Panc1 (cell line): ENCODE measurements at regions not wholly inside any gene's neighbourhood (a gene's known extent, or its start where the extent isn't known, plus 50 kb on each side); places are given as distances from the start of the nearest gene placed in this dataset.

Experiments used
- POLR2AphosphoS5 ChIP-seq: IDR thresholded peaks from 2 replicates; pipeline ENCODE4 v1.6.1; 2012; ENCODE audit warnings: mild to moderate bottlenecking, low read depth, low read length, moderate library complexity
- SIN3A ChIP-seq: IDR thresholded peaks from 2 replicates; pipeline ENCODE4 v1.6.1; 2012; ENCODE audit warnings: low read depth, mild to moderate bottlenecking, low read length, moderate library complexity, borderline replicate concordance; ENCODE audit not compliant: insufficient read depth
- TCF7L2 ChIP-seq: IDR thresholded peaks from 2 replicates; pipeline ENCODE4 v1.6.1; 2011; ENCODE audit warnings: mild to moderate bottlenecking, low read depth, low read length, inconsistent platforms
- TF ChIP-seq, protein P1 (sequence below): fragments of 450-650 bp; IDR thresholded peaks from 2 replicates; pipeline ENCODE4 v1.5.1; 2017; ENCODE audit warnings: mild to moderate bottlenecking
- TF ChIP-seq, protein P2 (sequence below), 2 experiments: IDR thresholded peaks; 2 replicates each; pipeline ENCODE4 v1.6.1; 2011 to 2012; ENCODE audit warnings: low read depth in 2 of 2, control low read depth in 1 of 2, low read length in 1 of 2, mild to moderate bottlenecking in 1 of 2, moderate library complexity in 1 of 2; ENCODE audit not compliant: insufficient read depth in 1 of 2

DNA sequence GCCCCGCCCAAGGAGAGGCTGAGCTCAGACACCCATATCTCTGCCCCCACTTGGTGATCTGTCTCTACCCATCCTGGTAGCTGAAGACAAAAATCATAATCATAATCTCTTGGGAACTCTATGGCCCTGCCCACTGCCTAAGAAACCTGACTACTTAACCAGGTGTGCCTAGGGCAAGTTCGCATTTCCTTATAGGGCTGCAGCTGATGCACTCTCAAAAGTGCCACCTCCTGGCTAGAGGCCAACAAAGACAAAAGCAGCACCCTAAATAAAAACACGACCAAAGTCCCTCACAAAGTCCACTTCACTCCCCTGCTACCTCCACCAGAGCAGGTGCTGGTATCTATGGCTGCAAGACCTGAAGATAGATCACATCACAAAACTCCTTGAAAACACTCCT, 250.4 kb upstream of the SLITRK3 start:
- no peak for TF ChIP-seq POLR2AphosphoS5
- TF ChIP-seq, protein P1, sequence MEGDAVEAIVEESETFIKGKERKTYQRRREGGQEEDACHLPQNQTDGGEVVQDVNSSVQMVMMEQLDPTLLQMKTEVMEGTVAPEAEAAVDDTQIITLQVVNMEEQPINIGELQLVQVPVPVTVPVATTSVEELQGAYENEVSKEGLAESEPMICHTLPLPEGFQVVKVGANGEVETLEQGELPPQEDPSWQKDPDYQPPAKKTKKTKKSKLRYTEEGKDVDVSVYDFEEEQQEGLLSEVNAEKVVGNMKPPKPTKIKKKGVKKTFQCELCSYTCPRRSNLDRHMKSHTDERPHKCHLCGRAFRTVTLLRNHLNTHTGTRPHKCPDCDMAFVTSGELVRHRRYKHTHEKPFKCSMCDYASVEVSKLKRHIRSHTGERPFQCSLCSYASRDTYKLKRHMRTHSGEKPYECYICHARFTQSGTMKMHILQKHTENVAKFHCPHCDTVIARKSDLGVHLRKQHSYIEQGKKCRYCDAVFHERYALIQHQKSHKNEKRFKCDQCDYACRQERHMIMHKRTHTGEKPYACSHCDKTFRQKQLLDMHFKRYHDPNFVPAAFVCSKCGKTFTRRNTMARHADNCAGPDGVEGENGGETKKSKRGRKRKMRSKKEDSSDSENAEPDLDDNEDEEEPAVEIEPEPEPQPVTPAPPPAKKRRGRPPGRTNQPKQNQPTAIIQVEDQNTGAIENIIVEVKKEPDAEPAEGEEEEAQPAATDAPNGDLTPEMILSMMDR = no peak
- TF ChIP-seq, protein P2, sequence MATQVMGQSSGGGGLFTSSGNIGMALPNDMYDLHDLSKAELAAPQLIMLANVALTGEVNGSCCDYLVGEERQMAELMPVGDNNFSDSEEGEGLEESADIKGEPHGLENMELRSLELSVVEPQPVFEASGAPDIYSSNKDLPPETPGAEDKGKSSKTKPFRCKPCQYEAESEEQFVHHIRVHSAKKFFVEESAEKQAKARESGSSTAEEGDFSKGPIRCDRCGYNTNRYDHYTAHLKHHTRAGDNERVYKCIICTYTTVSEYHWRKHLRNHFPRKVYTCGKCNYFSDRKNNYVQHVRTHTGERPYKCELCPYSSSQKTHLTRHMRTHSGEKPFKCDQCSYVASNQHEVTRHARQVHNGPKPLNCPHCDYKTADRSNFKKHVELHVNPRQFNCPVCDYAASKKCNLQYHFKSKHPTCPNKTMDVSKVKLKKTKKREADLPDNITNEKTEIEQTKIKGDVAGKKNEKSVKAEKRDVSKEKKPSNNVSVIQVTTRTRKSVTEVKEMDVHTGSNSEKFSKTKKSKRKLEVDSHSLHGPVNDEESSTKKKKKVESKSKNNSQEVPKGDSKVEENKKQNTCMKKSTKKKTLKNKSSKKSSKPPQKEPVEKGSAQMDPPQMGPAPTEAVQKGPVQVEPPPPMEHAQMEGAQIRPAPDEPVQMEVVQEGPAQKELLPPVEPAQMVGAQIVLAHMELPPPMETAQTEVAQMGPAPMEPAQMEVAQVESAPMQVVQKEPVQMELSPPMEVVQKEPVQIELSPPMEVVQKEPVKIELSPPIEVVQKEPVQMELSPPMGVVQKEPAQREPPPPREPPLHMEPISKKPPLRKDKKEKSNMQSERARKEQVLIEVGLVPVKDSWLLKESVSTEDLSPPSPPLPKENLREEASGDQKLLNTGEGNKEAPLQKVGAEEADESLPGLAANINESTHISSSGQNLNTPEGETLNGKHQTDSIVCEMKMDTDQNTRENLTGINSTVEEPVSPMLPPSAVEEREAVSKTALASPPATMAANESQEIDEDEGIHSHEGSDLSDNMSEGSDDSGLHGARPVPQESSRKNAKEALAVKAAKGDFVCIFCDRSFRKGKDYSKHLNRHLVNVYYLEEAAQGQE (IDR thresholded peaks at IDR 0.05; ENCODE audit: insufficient read depth in 1 of 2, low read depth in 2 of 2, low read length in 1 of 2) = no peak
- TF ChIP-seq SIN3A = no peak
- TF ChIP-seq TCF7L2 = no peak
